ENCODE measurements at regions not wholly inside any gene's neighbourhood (a gene's known extent, or its start where the extent isn't known, plus 50 kb on each side); places are given as distances from the start of the nearest gene placed in this dataset.
"Not testable (repeated sequence)": the region's sequence is repeated elsewhere in the genome, so short reads cannot be mapped to it uniquely, and the experiment has no call there.

- H3K9me3 Mint-ChIP-seq, result no peaks in the 10 kb centered on the region
Measured at GRCh38 chr1:4127592-4128140, 227.6 kb upstream of the C1orf174 start.

GRCh38 chr1:4128616-4129015, 228.5 kb upstream of the C1orf174 start:
- H3K9me3 Mint-ChIP-seq, result no peaks in the 10 kb centered on the region
- no peaks in the 10 kb centered on the region for H3K36me3 Mint-ChIP-seq (ENCODE audit: low read depth)
- H3K4me1 Mint-ChIP-seq (ENCODE audit: low read depth), result no peaks in the 10 kb centered on the region
- no peak overlapping the region for H3K27ac Mint-ChIP-seq
- H3K27me3 Mint-ChIP-seq, result no peaks in the 10 kb centered on the region
- H3K4me3 Mint-ChIP-seq, result no peak overlapping the region

More at GRCh38 chr1:4127592-4128140, 227.6 kb upstream of the C1orf174 start:
- Mint-ChIP-seq H3K36me3 (ENCODE audit: low read depth) (no peaks in the 10 kb centered on the region), H3K4me3 (no peak overlapping the region), H3K4me1 (ENCODE audit: low read depth) (no peaks in the 10 kb centered on the region), H3K27me3 (no peaks in the 10 kb centered on the region), H3K27ac (no peak overlapping the region)

DNA sequence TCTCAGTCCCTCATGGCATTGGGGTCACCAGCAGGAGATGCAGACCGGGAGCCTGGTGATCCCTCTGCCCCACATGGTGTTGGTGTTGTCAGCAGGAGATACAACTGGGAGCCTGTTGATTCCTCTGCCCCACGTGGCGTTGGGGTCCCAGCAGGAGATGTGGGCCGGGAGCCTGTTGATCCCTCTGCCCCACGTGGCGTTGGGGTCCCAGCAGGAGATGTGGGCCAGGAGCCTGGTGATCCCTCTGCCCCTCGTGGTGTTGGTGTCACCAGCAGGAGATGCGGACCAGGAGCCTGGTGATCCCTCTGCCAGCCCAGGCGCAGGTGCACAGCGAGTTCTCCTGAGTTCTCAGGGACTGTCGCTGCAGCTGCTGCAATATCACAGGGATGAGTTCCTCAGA, 229.6 kb upstream of the C1orf174 start:
- Mint-ChIP-seq H3K27me3 (no peaks in the 10 kb centered on the region), H3K36me3 (ENCODE audit: low read depth) (no peaks in the 10 kb centered on the region)

DNA sequence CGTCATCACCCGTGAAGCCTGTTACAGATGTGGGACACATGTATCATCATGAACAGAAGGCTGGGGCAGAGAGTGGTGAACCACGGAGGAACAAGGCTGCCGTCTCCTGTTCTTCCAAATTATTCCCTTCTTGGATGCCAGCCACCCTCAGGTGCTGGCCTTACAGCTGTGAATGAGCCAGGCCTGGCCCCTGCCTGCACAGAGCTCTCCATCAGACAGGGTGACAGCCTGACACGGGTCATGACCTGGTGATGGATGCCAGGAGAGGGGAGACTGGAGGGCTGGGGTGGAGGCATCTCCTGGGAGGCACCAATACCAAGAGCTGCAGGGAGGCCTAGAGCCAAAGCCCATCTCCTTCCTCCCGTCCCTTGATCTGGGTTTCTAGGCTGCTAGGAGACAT, 230.0 kb upstream of the C1orf174 start:
- Mint-ChIP-seq H3K9me3 (no peaks in the 10 kb centered on the region), H3K27ac (no peak overlapping the region), H3K27me3 (no peaks in the 10 kb centered on the region), H3K4me1 (ENCODE audit: low read depth) (no peaks in the 10 kb centered on the region), H3K4me3 (no peak overlapping the region), H3K36me3 (ENCODE audit: low read depth) (no peaks in the 10 kb centered on the region)

More for the DNA sequence above, 229.6 kb upstream of the C1orf174 start:
- H3K27ac Mint-ChIP-seq, result no peak overlapping the region
- H3K9me3 Mint-ChIP-seq, result no peaks in the 10 kb centered on the region
- H3K4me1 Mint-ChIP-seq (ENCODE audit: low read depth), result no peaks in the 10 kb centered on the region
- no peak overlapping the region for H3K4me3 Mint-ChIP-seq

DNA sequence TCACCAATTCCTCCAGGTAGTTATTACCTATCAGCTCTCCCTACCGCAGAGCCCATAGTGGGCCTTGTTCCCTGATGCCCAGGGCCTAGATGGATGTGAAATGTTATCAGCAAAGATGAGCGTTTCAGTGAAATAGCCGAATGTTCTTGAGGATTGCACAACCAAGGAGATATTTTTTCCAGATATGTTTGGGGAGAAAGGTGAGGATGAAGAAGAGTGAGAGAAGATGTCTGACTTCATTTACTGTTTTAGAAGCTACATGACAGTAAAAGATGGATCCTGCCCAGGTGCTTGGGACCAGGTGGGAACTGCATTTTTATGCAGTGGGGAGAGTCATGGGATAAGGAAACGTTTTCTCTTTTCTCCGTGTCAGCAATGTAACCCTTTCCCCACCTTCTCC, 231.7 kb upstream of the C1orf174 start:
- peaks cover 11% of the 10 kb centered on the region for H3K9me3 Mint-ChIP-seq
- H3K4me1 Mint-ChIP-seq (ENCODE audit: low read depth), result no peaks in the 10 kb centered on the region
- H3K36me3 Mint-ChIP-seq (ENCODE audit: low read depth), result no peaks in the 10 kb centered on the region
- no peaks in the 10 kb centered on the region for H3K27me3 Mint-ChIP-seq
- no peak overlapping the region for H3K27ac Mint-ChIP-seq
- H3K4me3 Mint-ChIP-seq, result no peak overlapping the region

- H3K27me3 Mint-ChIP-seq, result no peaks in the 10 kb centered on the region
- H3K9me3 Mint-ChIP-seq, result peaks cover 11% of the 10 kb centered on the region
- no peak overlapping the region for H3K4me3 Mint-ChIP-seq
- H3K27ac Mint-ChIP-seq, result no peak overlapping the region
- no peaks in the 10 kb centered on the region for H3K36me3 Mint-ChIP-seq (ENCODE audit: low read depth)
- no peaks in the 10 kb centered on the region for H3K4me1 Mint-ChIP-seq (ENCODE audit: low read depth)
Measured at GRCh38 chr1:4132352-4133296, 232.6 kb upstream of the C1orf174 start.

DNA sequence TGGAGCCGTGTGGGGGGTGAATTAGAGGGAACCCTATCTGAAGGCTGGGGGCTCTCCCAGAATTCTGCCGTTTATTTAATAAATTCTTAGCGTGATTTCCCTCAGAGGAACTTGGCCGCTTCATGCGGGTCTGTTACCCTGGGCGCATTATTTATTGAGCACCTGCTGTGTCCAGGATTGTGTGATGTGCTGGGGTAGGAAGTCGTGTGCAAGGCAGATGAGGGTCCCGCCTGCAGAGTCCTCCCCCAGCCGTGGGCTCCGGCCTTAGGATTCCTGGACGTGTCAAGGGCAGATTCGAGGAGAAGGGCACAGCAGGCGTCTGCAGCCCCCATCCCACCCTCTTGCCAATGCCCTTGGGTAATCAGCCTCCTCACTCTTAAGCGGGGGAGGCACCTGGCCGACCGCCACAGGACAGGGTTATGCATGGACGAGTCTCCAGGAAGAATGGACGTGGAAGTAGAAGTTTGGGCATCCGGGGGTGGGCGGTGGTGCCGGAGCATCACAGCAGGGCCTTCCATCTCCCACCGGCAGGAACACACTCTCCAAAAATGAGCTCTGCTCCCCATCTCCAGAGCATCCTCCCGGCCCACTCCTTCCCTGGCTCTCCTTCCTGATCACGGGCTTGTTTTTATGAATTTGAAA, 233.3 kb upstream of the C1orf174 start:
- H3K36me3 Mint-ChIP-seq (ENCODE audit: low read depth), result no peaks in the 10 kb centered on the region
- H3K27me3 Mint-ChIP-seq, result no peaks in the 10 kb centered on the region
- H3K27ac Mint-ChIP-seq, result no peak overlapping the region
- no peak overlapping the region for H3K4me3 Mint-ChIP-seq
- no peaks in the 10 kb centered on the region for H3K4me1 Mint-ChIP-seq (ENCODE audit: low read depth)
- peaks cover 11% of the 10 kb centered on the region for H3K9me3 Mint-ChIP-seq

DNA sequence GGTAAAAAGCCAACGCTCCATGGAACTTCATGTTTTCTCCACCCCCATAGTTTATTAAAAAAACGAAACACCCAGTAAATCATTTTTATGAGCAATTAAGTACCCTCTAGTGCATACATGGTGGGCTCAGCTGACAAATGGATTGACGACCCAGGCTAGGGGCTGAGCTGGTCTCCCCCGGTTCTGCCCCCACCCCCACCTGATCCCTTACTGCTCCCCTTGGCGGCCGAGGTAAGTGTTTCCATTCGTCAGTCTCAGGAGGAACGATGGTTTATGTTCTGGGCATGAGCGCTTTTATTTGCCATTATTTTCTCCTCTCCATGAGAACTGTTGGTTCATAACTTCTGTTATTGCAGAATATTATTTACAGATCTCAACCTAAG, 233.9 kb upstream of the C1orf174 start:
- H3K36me3 Mint-ChIP-seq (ENCODE audit: low read depth), result no peaks in the 10 kb centered on the region
- H3K27me3 Mint-ChIP-seq, result no peaks in the 10 kb centered on the region
- no peaks in the 10 kb centered on the region for H3K4me1 Mint-ChIP-seq (ENCODE audit: low read depth)
- peaks cover 11% of the 10 kb centered on the region for H3K9me3 Mint-ChIP-seq
- H3K27ac Mint-ChIP-seq, result no peak overlapping the region
- no peak overlapping the region for H3K4me3 Mint-ChIP-seq

- H3K9me3 Mint-ChIP-seq, result peaks cover 11% of the 10 kb centered on the region
- not testable (repeated sequence) for H3K27me3 Mint-ChIP-seq; H3K4me3 Mint-ChIP-seq; H3K27ac Mint-ChIP-seq; H3K36me3 Mint-ChIP-seq (ENCODE audit: low read depth); H3K4me1 Mint-ChIP-seq (ENCODE audit: low read depth)
Measured at GRCh38 chr1:4135853-4136252, 235.8 kb upstream of the C1orf174 start.

DNA sequence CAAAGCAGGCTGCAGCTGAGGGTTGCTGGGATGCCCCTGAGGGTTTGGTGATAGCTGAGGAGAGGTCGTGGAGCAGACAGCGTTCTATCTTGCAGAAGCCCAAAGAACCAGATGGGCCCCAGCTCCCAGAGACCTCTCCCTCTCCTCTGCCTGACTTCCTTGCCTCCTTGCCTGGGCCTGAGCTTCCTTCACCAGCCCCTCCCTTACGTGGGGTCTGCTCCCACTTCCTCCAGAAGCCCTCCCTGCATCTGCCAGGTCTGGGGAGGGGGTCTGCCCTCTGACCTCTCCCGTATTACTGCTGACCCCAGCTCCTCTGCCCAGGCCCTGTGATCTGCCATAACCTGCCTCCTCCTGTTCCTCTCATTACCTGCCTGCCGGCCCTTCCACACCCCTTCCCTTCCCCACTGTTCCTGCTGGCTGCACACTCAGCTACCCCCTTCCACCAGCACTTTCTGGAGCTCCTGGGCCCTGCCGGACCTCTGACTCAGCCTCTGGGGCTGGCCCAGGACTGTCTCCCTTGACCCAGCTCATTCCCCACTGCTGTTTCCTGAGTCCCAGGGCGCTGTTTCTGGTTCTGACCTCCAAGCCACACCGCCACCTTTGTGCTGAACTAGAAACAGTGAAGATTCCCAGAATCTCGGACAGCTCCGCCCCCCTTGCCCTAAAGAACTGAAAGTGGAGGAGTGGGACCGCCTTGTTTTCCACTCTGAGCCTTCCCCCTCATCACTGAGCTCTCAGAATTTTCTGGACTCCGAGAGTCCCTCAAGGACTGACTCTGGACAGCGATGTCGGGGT, 237.7 kb upstream of the C1orf174 start:
- H3K9me3 Mint-ChIP-seq, result peaks cover 11% of the 10 kb centered on the region
- peaks cover 3% of the 10 kb centered on the region for H3K27me3 Mint-ChIP-seq
- no peaks in the 10 kb centered on the region for H3K4me1 Mint-ChIP-seq (ENCODE audit: low read depth)
- no peaks in the 10 kb centered on the region for H3K36me3 Mint-ChIP-seq (ENCODE audit: low read depth)
- no peak overlapping the region for H3K27ac Mint-ChIP-seq
- no peak overlapping the region for H3K4me3 Mint-ChIP-seq

GRCh38 chr1:4139646-4140045, 239.6 kb upstream of the C1orf174 start:
- H3K4me1 Mint-ChIP-seq (ENCODE audit: low read depth), result no peaks in the 10 kb centered on the region
- H3K9me3 Mint-ChIP-seq, result peaks cover 11% of the 10 kb centered on the region
- no peak overlapping the region for H3K27ac Mint-ChIP-seq
- H3K4me3 Mint-ChIP-seq, result no peak overlapping the region
- H3K27me3 Mint-ChIP-seq, result peaks cover 6% of the 10 kb centered on the region
- no peaks in the 10 kb centered on the region for H3K36me3 Mint-ChIP-seq (ENCODE audit: low read depth)

DNA sequence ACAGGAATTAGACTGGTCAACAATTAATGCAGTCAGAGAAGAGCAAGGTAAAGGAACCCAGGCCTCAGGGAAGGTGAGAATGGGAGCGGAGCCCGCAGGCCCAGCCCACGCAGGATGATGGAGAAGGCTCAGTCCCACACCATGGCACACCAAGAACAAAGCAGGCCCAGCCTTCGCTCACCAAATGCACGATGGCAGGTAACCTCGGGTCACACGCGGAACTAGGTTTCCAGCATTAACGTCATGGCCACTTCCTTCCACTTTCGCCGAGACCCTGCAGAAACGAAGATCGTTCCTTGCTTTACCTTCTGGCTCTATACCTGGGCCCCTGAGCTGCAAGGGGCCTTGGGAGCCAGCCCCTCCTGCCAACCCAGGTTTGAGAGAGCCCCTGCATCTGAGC, 240.2 kb upstream of the C1orf174 start:
- Mint-ChIP-seq H3K27me3 (peaks cover 6% of the 10 kb centered on the region), H3K4me1 (ENCODE audit: low read depth) (no peaks in the 10 kb centered on the region), H3K9me3 (peaks cover 11% of the 10 kb centered on the region), H3K4me3 (no peak overlapping the region), H3K36me3 (ENCODE audit: low read depth) (no peaks in the 10 kb centered on the region), H3K27ac (no peak overlapping the region)

- H3K36me3 Mint-ChIP-seq (ENCODE audit: low read depth), result no peaks in the 10 kb centered on the region
- H3K27ac Mint-ChIP-seq, result no peak overlapping the region
- H3K27me3 Mint-ChIP-seq, result peaks cover 6% of the 10 kb centered on the region
- no peak overlapping the region for H3K4me3 Mint-ChIP-seq
- peaks cover 9% of the 10 kb centered on the region for H3K9me3 Mint-ChIP-seq
- no peaks in the 10 kb centered on the region for H3K4me1 Mint-ChIP-seq (ENCODE audit: low read depth)
Measured at GRCh38 chr1:4140821-4141220, 240.7 kb upstream of the C1orf174 start.

- no peaks in the 10 kb centered on the region for H3K4me1 Mint-ChIP-seq (ENCODE audit: low read depth)
- no peaks in the 10 kb centered on the region for H3K9me3 Mint-ChIP-seq
- no peak overlapping the region for H3K27ac Mint-ChIP-seq
- no peak overlapping the region for H3K4me3 Mint-ChIP-seq
- H3K27me3 Mint-ChIP-seq, result peaks cover 6% of the 10 kb centered on the region
- H3K36me3 Mint-ChIP-seq (ENCODE audit: low read depth), result no peaks in the 10 kb centered on the region
Measured at GRCh38 chr1:4144349-4144971, 244.4 kb upstream of the C1orf174 start.
